ENCODE measurements at regions not wholly inside any gene's neighbourhood (a gene's known extent, or its start where the extent isn't known, plus 50 kb on each side); places are given as distances from the start of the nearest gene placed in this dataset.
"Not testable (repeated sequence)": the region's sequence is repeated elsewhere in the genome, so short reads cannot be mapped to it uniquely, and the experiment has no call there.

DNA sequence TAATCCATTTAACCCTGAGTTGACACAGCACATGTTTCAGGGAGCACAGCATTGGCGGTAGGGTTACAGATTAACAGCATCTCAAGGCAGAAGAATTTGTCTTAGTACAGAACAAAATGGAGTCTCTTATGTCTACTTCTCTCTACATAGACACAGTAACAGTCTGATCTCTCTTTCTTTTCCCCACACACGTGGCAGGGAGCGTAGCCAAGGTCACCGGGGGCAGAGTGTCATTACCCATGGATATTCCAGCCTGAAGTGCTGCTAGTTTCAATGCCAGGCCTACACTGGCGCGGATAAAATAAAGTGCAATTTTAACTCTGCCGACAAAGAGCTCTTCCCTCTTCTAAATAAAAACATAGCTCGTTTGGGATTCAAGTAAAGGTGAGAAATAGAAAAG lies 366.3 kb upstream of the SGCG start:
- dilution Hi-C loops (cut with MboI; ENCODE audit: extremely low pct_ligation_motif_present, low sequenced_read_pairs) = not testable (repeated sequence)

DNA sequence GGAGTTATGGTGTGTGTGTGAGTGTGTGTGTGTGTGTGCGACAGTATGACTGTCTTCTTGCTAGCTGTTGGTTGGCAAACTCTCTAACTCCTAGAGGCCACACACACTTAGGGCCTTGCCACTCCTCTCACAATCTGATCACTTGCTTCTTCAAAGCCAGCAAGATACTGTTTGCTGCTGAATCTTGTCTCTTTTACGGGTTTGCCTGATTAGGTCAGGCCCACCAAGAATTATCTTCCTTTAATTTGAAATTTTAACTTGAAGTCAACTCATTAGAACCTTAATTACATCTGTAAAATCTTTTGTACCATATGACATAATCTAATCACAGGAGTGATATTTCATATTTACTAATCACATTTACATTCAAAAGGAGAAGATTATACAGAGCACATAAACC lies 359.2 kb upstream of the SGCG start:
- POLR2A ChIA-PET = no interaction called here
- dilution Hi-C loops (cut with MboI; ENCODE audit: extremely low pct_ligation_motif_present, low sequenced_read_pairs) = no loop called here
- H3K4me3 ChIP-seq (replicated peaks in 1 of 3; ENCODE audit: insufficient read depth in 1 of 3, low read depth in 1 of 3, low read length in 3 of 3) = no peak overlapping the region
- no peak overlapping the region for H3K4me2 ChIP-seq (ENCODE audit: insufficient read depth, low read length)
- BruUV-seq (replicated peaks) = no TSS peak
- no peak for DNase-seq (ENCODE audit: low read depth, low spot score)
- no peaks in the 10 kb centered on the region for H3K9me1 ChIP-seq (replicated peaks; ENCODE audit: control insufficient read depth, extremely low read depth, insufficient read depth, low read length)
- H3K27ac ChIP-seq (ENCODE audit: insufficient read depth, low read depth, low read length) = no peak overlapping the region
- no peaks in the 10 kb centered on the region for H3K9me3 ChIP-seq (replicated peaks; ENCODE audit: control insufficient read depth, insufficient read depth, low read length)
- H4K20me1 ChIP-seq (replicated peaks; ENCODE audit: control insufficient read depth, extremely low read depth, insufficient read depth, low read length) = no peaks in the 10 kb centered on the region
- no peak overlapping the region for H2AFZ ChIP-seq (ENCODE audit: low read depth, low read length)
- CTCF ChIA-PET = no interaction called here
- H3K36me3 ChIP-seq (ENCODE audit: control insufficient read depth in 2 of 2, extremely low read depth in 1 of 2, insufficient read depth in 2 of 2, low read length in 2 of 2) = no peaks in the 10 kb centered on the region
- no peak overlapping the region for H3K9ac ChIP-seq (replicated peaks; ENCODE audit: extremely low read depth, insufficient read depth, low read length)
- no peak for FAIRE-seq
- TF ChIP-seq GATA2 (IDR thresholded peaks at IDR 0.05; ENCODE audit: insufficient read depth, insufficient read length, low read depth, low read length) = no peak
- TF ChIP-seq, protein P1, sequence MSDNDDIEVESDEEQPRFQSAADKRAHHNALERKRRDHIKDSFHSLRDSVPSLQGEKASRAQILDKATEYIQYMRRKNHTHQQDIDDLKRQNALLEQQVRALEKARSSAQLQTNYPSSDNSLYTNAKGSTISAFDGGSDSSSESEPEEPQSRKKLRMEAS (IDR thresholded peaks at IDR 0.05; ENCODE audit: insufficient read depth, insufficient read length) = no peak
- TF ChIP-seq MYC (IDR thresholded peaks at IDR 0.05; ENCODE audit: low read depth, low read length) = no peak
- no peak for TF ChIP-seq POLR2AphosphoS5 (IDR thresholded peaks at IDR 0.05; ENCODE audit: insufficient read depth, low read depth, low read length)
- TF ChIP-seq POLR2A (IDR thresholded peaks at IDR 0.05; ENCODE audit: low read depth, low read length) = no peak
- TF ChIP-seq, protein P2, sequence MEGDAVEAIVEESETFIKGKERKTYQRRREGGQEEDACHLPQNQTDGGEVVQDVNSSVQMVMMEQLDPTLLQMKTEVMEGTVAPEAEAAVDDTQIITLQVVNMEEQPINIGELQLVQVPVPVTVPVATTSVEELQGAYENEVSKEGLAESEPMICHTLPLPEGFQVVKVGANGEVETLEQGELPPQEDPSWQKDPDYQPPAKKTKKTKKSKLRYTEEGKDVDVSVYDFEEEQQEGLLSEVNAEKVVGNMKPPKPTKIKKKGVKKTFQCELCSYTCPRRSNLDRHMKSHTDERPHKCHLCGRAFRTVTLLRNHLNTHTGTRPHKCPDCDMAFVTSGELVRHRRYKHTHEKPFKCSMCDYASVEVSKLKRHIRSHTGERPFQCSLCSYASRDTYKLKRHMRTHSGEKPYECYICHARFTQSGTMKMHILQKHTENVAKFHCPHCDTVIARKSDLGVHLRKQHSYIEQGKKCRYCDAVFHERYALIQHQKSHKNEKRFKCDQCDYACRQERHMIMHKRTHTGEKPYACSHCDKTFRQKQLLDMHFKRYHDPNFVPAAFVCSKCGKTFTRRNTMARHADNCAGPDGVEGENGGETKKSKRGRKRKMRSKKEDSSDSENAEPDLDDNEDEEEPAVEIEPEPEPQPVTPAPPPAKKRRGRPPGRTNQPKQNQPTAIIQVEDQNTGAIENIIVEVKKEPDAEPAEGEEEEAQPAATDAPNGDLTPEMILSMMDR (IDR thresholded peaks at IDR 0.05; ENCODE audit: extremely low read depth in 1 of 2, insufficient read depth in 1 of 2, low read depth in 1 of 2, low read length in 2 of 2) = no peak
- TF ChIP-seq EZH2 (IDR thresholded peaks at IDR 0.05; ENCODE audit: borderline replicate concordance, low read depth, low read length, severe bottlenecking) = no peak
- TF ChIP-seq JUN (IDR thresholded peaks at IDR 0.05; ENCODE audit: borderline replicate concordance, insufficient read depth, insufficient read length, low read depth) = no peak
- no peak for TF ChIP-seq FOS (IDR thresholded peaks at IDR 0.05; ENCODE audit: borderline replicate concordance, insufficient read depth, low read length)
- no peaks in the 10 kb centered on the region for H3K79me2 ChIP-seq (ENCODE audit: control insufficient read depth, insufficient read depth, low read length)
- H3K4me1 ChIP-seq (ENCODE audit: control insufficient read depth, extremely low read depth, insufficient read depth, low read length) = no peaks in the 10 kb centered on the region
- no peaks in the 10 kb centered on the region for H3K27me3 ChIP-seq (ENCODE audit: control insufficient read depth in 2 of 2, insufficient read depth in 2 of 2, low read length in 2 of 2)
- intact Hi-C loops (cut with micrococcal nuclease) = no loop called here

More for the DNA sequence above, 366.3 kb upstream of the SGCG start:
- H3K4me3 ChIP-seq (replicated peaks in 1 of 3; ENCODE audit: insufficient read depth in 1 of 3, low read depth in 1 of 3, low read length in 3 of 3); H3K9ac ChIP-seq (replicated peaks; ENCODE audit: extremely low read depth, insufficient read depth, low read length); H3K27me3 ChIP-seq (ENCODE audit: control insufficient read depth in 2 of 2, insufficient read depth in 2 of 2, low read length in 2 of 2); H3K4me2 ChIP-seq (ENCODE audit: insufficient read depth, low read length); H3K4me1 ChIP-seq (ENCODE audit: control insufficient read depth, extremely low read depth, insufficient read depth, low read length); BruUV-seq (replicated peaks); H3K27ac ChIP-seq (ENCODE audit: insufficient read depth, low read depth, low read length); H3K9me1 ChIP-seq (replicated peaks; ENCODE audit: control insufficient read depth, extremely low read depth, insufficient read depth, low read length); FAIRE-seq; DNase-seq (ENCODE audit: low read depth, low spot score); H2AFZ ChIP-seq (ENCODE audit: low read depth, low read length); POLR2A ChIA-PET; H3K79me2 ChIP-seq (ENCODE audit: control insufficient read depth, insufficient read depth, low read length); H4K20me1 ChIP-seq (replicated peaks; ENCODE audit: control insufficient read depth, extremely low read depth, insufficient read depth, low read length); H3K9me3 ChIP-seq (replicated peaks; ENCODE audit: control insufficient read depth, insufficient read depth, low read length); H3K36me3 ChIP-seq (ENCODE audit: control insufficient read depth in 2 of 2, extremely low read depth in 1 of 2, insufficient read depth in 2 of 2, low read length in 2 of 2); CTCF ChIA-PET; intact Hi-C loops (cut with micrococcal nuclease): not testable (repeated sequence)

Measured in endothelial cell of umbilical vein (primary cell).